H9 (cell line): ENCODE measurements at regions not wholly inside any gene's neighbourhood (a gene's known extent, or its start where the extent isn't known, plus 50 kb on each side); places are given as distances from the start of the nearest gene placed in this dataset.

Experiments used
- DNase-seq: peaks from one replicate; pipeline ENCODE4 v3.0.0-alpha.2; 2017
- H2AFZ ChIP-seq: one replicate; pipeline ENCODE4 v1.6.1; 2013; ENCODE audit warnings: mild to moderate bottlenecking, low read length, control low read depth, moderate library complexity
- H2AK5ac ChIP-seq: 2 replicates; pipeline ENCODE4 v1.6.1; 2013; ENCODE audit warnings: low read length, control low read depth, mixed read lengths; ENCODE audit not compliant: insufficient read length
- H2BK120ac ChIP-seq: one replicate; pipeline ENCODE4 v1.6.1; 2013; ENCODE audit warnings: low read depth, mild to moderate bottlenecking, low read length, control low read depth, inconsistent platforms; ENCODE audit not compliant: poor library complexity, severe bottlenecking
- H2BK12ac ChIP-seq: 2 replicates; pipeline ENCODE4 v1.6.1; 2013; ENCODE audit warnings: low read length, control low read depth, mixed read lengths, low read depth; ENCODE audit not compliant: insufficient read length
- H2BK15ac ChIP-seq: 2 replicates; pipeline ENCODE4 v1.6.1; 2013; ENCODE audit warnings: low read depth, low read length, control low read depth
- H2BK20ac ChIP-seq: one replicate; pipeline ENCODE4 v1.6.1; 2013; ENCODE audit warnings: low read depth, mild to moderate bottlenecking, low read length, control low read depth, inconsistent platforms; ENCODE audit not compliant: poor library complexity, severe bottlenecking
- H2BK5ac ChIP-seq: 2 replicates; pipeline ENCODE4 v1.6.1; 2013; ENCODE audit warnings: low read length, control low read depth, mixed read lengths; ENCODE audit not compliant: insufficient read length
- H3K14ac ChIP-seq: 2 replicates; pipeline ENCODE4 v1.6.1; 2013; ENCODE audit warnings: low read length, control low read depth; ENCODE audit not compliant: insufficient read depth
- H3K18ac ChIP-seq: 2 replicates; pipeline ENCODE4 v1.6.1; 2013; ENCODE audit warnings: low read depth, mild to moderate bottlenecking, mixed read lengths, low read length, control low read depth; ENCODE audit not compliant: insufficient read length
- H3K23ac ChIP-seq: 2 replicates; pipeline ENCODE4 v1.6.1; 2013; ENCODE audit warnings: low read length, control low read depth, mixed read lengths, low read depth; ENCODE audit not compliant: insufficient read length
- H3K23me2 ChIP-seq: 2 replicates; pipeline ENCODE4 v1.6.1; 2013; ENCODE audit warnings: low read depth, mild to moderate bottlenecking, mixed read lengths, low read length, control low read depth; ENCODE audit not compliant: insufficient read length, poor library complexity, severe bottlenecking
- H3K27ac ChIP-seq: 2 replicates; pipeline ENCODE4 v1.5.1; 2013; ENCODE audit warnings: low read length, control low read depth, mixed read lengths, low read depth; ENCODE audit not compliant: insufficient read length
- H3K27me3 ChIP-seq: 2 replicates; pipeline ENCODE4 v1.6.1; 2013; ENCODE audit warnings: low read length, control low read depth, inconsistent platforms; ENCODE audit not compliant: insufficient read depth
- H3K4ac ChIP-seq: 2 replicates; pipeline ENCODE4 v1.6.1; 2013; ENCODE audit warnings: low read depth, mild to moderate bottlenecking, control low read depth, inconsistent platforms, low read length, moderate library complexity
- H3K4me1 ChIP-seq: 2 replicates; pipeline ENCODE4 v1.6.1; 2013; ENCODE audit warnings: low read length, control low read depth, inconsistent platforms; ENCODE audit not compliant: insufficient read depth
- H3K4me2 ChIP-seq: 2 replicates; pipeline ENCODE4 v1.6.1; 2013; ENCODE audit warnings: low read length, control low read depth, mixed read lengths; ENCODE audit not compliant: insufficient read length, insufficient read depth
- H3K56ac ChIP-seq: 2 replicates; pipeline ENCODE4 v1.6.1; 2013; ENCODE audit warnings: low read depth, mild to moderate bottlenecking, mixed read lengths, low read length, control low read depth; ENCODE audit not compliant: insufficient read length
- H3K79me1 ChIP-seq: 2 replicates; pipeline ENCODE4 v1.6.1; 2013; ENCODE audit warnings: low read depth, mild to moderate bottlenecking, moderate library complexity, low read length, control low read depth, inconsistent platforms; ENCODE audit not compliant: insufficient read depth, poor library complexity, severe bottlenecking
- H3K79me2 ChIP-seq: 2 replicates; pipeline ENCODE4 v1.6.1; 2013; ENCODE audit warnings: low read length, control low read depth, inconsistent platforms; ENCODE audit not compliant: insufficient read depth
- H3K9ac ChIP-seq: 2 replicates; pipeline ENCODE4 v1.6.1; 2013; ENCODE audit warnings: low read length, control low read depth, mixed read lengths; ENCODE audit not compliant: insufficient read length; ENCODE audit errors: extremely low read depth
- H3K9me3 ChIP-seq: one replicate; pipeline ENCODE4 v1.6.1; 2013; ENCODE audit warnings: low read depth, low read length, inconsistent platforms; ENCODE audit not compliant: control insufficient read depth
- H3T11ph ChIP-seq: one replicate; pipeline ENCODE4 v1.6.1; 2013; ENCODE audit warnings: mild to moderate bottlenecking, low read length, control low read depth, inconsistent platforms
- H4K20me1 ChIP-seq: one replicate; pipeline ENCODE4 v1.6.1; 2013; ENCODE audit not compliant: control insufficient read depth, insufficient read length, insufficient read depth
- H4K5ac ChIP-seq: 2 replicates; pipeline ENCODE4 v1.6.1; 2013; ENCODE audit warnings: low read depth, mild to moderate bottlenecking, mixed read lengths, low read length, control low read depth; ENCODE audit not compliant: insufficient read length
- H4K8ac ChIP-seq: replicated peaks from 2 replicates; pipeline ENCODE4 v1.6.1; 2013; ENCODE audit warnings: low read length, control low read depth, mixed read lengths, low read depth; ENCODE audit not compliant: insufficient read length
- H4K91ac ChIP-seq: 2 replicates; pipeline ENCODE4 v1.6.1; 2013; ENCODE audit warnings: low read depth, mild to moderate bottlenecking, moderate library complexity, mixed read lengths, low read length, control low read depth; ENCODE audit not compliant: insufficient read length
- H3K27ac Mint-ChIP-seq, 3 experiments: 2 replicates in 2 of 3; 3 replicates in 1 of 3; pipeline ENCODE4 v1.8.0; 2020 to 2021; ENCODE audit warnings: mixed read lengths in 3 of 3, mild to moderate bottlenecking in 1 of 3, moderate library complexity in 1 of 3
- H3K27me3 Mint-ChIP-seq: 2 replicates; pipeline ENCODE4 v1.8.0; 2021; ENCODE audit warnings: low read depth, mild to moderate bottlenecking, moderate library complexity, mixed read lengths
- H3K36me3 Mint-ChIP-seq, 3 experiments: 2 replicates in 2 of 3; 3 replicates in 1 of 3; pipeline ENCODE4 v1.8.0; 2020 to 2021; ENCODE audit warnings: low read depth in 3 of 3, mixed read lengths in 3 of 3; ENCODE audit not compliant: insufficient read depth in 1 of 3
- H3K4me1 Mint-ChIP-seq, 2 experiments: 2 replicates each; pipeline ENCODE4 v1.8.0; 2020; ENCODE audit warnings: mixed read lengths in 2 of 2
- H3K4me3 Mint-ChIP-seq, 2 experiments: 2 replicates in 1 of 2; 3 replicates in 1 of 2; pipeline ENCODE4 v1.8.0; 2020 to 2021; ENCODE audit warnings: mild to moderate bottlenecking in 2 of 2, mixed read lengths in 2 of 2, moderate library complexity in 1 of 2
- H3K9me3 Mint-ChIP-seq, 2 experiments: 2 replicates in 1 of 2; 3 replicates in 1 of 2; pipeline ENCODE4 v1.8.0; 2020; ENCODE audit warnings: mild to moderate bottlenecking in 2 of 2, mixed read lengths in 2 of 2, moderate library complexity in 1 of 2
- WGBS: extraction: QIAGEN DNeasy Blood & Tissue Kit; methylation state at CpG from one replicate; pipeline ENCODE4 v1.1.7; 2013; ENCODE audit warnings: missing lambda C conversion rate, low lambda C conversion rate, mixed read lengths; ENCODE audit not compliant: insufficient read length; ENCODE audit errors: extremely low coverage; 5-methylcytosine and 5-hydroxymethylcytosine counted together
- TF ChIP-seq, protein P1 (sequence below): fragments of 200-600 bp; sonication (generic); conservative IDR thresholded peaks from 3 replicates; pipeline ENCODE4 v1.8.0; 2021; ENCODE audit warnings: antibody characterized with exemption, mild to moderate bottlenecking

DNA sequence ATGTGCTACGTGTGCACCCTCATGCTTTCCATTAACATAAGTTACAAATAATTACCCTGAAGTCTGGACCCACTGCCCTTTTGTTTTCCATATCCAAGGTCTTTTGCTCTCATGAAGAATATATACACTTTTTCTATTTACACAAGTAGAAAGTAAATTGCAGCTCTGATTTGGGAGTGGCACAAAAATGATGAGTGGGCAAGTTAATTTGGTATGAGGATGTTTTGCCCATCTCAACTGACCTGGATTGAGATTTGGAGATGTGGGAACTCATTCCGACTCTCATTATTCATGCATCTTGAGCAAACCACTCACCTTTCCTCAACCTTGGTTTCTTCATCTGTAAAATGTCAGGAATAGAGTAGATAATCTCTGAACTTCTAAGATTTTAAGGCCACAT lies 53.6 kb upstream of the TMEM17 start:
- Histone ChIP-seq H3K4me2 (no peak overlapping the region), H3K27me3 (no peaks in the 10 kb centered on the region), H4K8ac (no peak overlapping the region), H4K20me1 (no peaks in the 10 kb centered on the region), H3K14ac (no peak overlapping the region), H2BK20ac (no peak overlapping the region), H3K4me1 (no peaks in the 10 kb centered on the region), H3K23ac (no peak overlapping the region), H3K9me3 (no peaks in the 10 kb centered on the region), H2AFZ (no peak overlapping the region), H3K23me2 (no peaks in the 10 kb centered on the region), H3K18ac (no peak overlapping the region), H3K79me2 (no peaks in the 10 kb centered on the region), H2BK15ac (no peak overlapping the region), H3K79me1 (no peaks in the 10 kb centered on the region), H3K27ac (no peak overlapping the region), H3K56ac (no peak overlapping the region), H2BK5ac (no peak overlapping the region), H2BK120ac (no peak overlapping the region), H2AK5ac (no peak overlapping the region), H2BK12ac (no peak overlapping the region), H3T11ph (no peak overlapping the region), H4K91ac (no peak overlapping the region), H4K5ac (no peak overlapping the region), H3K4ac (no peak overlapping the region), H3K9ac (no peak overlapping the region)
- Mint-ChIP-seq H3K27ac (no peak overlapping the region), H3K36me3 (no peaks in the 10 kb centered on the region), H3K4me1 (no peaks in the 10 kb centered on the region), H3K9me3 (no peaks in the 10 kb centered on the region), H3K27me3 (no peaks in the 10 kb centered on the region), H3K4me3 (no peak overlapping the region)
- no CpG with 5 or more reads among the region's 2 CpGs for WGBS
- TF ChIP-seq, protein P1, sequence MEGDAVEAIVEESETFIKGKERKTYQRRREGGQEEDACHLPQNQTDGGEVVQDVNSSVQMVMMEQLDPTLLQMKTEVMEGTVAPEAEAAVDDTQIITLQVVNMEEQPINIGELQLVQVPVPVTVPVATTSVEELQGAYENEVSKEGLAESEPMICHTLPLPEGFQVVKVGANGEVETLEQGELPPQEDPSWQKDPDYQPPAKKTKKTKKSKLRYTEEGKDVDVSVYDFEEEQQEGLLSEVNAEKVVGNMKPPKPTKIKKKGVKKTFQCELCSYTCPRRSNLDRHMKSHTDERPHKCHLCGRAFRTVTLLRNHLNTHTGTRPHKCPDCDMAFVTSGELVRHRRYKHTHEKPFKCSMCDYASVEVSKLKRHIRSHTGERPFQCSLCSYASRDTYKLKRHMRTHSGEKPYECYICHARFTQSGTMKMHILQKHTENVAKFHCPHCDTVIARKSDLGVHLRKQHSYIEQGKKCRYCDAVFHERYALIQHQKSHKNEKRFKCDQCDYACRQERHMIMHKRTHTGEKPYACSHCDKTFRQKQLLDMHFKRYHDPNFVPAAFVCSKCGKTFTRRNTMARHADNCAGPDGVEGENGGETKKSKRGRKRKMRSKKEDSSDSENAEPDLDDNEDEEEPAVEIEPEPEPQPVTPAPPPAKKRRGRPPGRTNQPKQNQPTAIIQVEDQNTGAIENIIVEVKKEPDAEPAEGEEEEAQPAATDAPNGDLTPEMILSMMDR = no peak
- no peak for DNase-seq
